ENCODE measurements at regions not wholly inside any gene's neighbourhood (a gene's known extent, or its start where the extent isn't known, plus 50 kb on each side); places are given as distances from the start of the nearest gene placed in this dataset.

DNA sequence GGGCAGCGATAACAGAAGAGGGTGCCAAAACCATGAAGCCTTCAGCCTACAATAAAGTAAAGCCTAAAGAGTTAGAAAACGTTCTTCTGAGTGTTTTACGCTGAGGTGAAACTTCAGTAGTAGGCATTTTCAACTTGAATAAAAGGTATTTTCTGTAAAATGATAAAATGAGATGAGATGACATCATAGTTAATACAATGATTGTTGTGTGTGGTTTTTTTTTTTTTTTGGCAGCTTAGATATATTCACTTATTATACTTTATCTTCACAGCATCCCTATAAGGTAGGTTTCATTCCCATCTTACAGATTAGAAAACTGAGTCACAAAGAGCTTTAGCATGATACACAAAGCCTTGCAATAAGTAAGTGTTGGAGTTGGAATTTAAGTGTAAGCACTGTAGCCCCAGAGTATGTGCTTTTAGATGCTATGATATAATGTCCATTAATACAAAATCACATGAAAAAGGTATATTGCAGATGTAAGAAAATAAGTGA, 291.9 kb upstream of the GRM7 start:
- TF ChIP-seq CTCF (IDR thresholded peaks at IDR 0.05; ENCODE audit: insufficient read depth, low read depth, low read length), result no peak
- TF ChIP-seq EZH2 (IDR thresholded peaks at IDR 0.05; ENCODE audit: insufficient read depth, low read length), result no peak
